Left ventricle myocardium inferior (tissue), 1 donor: ENCODE measurements at regions not wholly inside any gene's neighbourhood (a gene's known extent, or its start where the extent isn't known, plus 50 kb on each side); places are given as distances from the start of the nearest gene placed in this dataset.

Experiments used
- DNase-seq: peaks from one replicate; pipeline ENCODE4 v3.0.0-alpha.2; 2020
- H3K27ac ChIP-seq: fragments of 200-600 bp; replicated peaks from 2 replicates; pipeline ENCODE4 v1.8.0; 2021
- H3K27me3 ChIP-seq: fragments of 200-600 bp; 2 replicates; pipeline ENCODE4 v1.8.0; 2021; ENCODE audit warnings: low read depth
- H3K36me3 ChIP-seq: fragments of 200-600 bp; 2 replicates; pipeline ENCODE4 v1.8.0; 2021
- H3K4me1 ChIP-seq: fragments of 200-600 bp; 2 replicates; pipeline ENCODE4 v1.8.0; 2021
- H3K4me3 ChIP-seq: fragments of 200-600 bp; 2 replicates; pipeline ENCODE4 v1.8.0; 2021; ENCODE audit warnings: mild to moderate bottlenecking, moderate library complexity
- H3K9me3 ChIP-seq: fragments of 200-600 bp; replicated peaks from 2 replicates; pipeline ENCODE4 v1.8.0; 2021
- CTCF ChIP-seq: fragments of 200-600 bp; IDR thresholded peaks from 2 replicates; pipeline ENCODE4 v1.8.0; 2021; ENCODE audit warnings: antibody characterized with exemption, mild to moderate bottlenecking, borderline replicate concordance
- intact Hi-C: fragments of 100-400 bp; cut with micrococcal nuclease; formaldehyde crosslinking; loops from one replicate; pipeline ENCODE4 v1.11.0; 2022
- donor health status: DM: no; HTN: yes; CAD: no; lungs with severe emphysema.

DNA sequence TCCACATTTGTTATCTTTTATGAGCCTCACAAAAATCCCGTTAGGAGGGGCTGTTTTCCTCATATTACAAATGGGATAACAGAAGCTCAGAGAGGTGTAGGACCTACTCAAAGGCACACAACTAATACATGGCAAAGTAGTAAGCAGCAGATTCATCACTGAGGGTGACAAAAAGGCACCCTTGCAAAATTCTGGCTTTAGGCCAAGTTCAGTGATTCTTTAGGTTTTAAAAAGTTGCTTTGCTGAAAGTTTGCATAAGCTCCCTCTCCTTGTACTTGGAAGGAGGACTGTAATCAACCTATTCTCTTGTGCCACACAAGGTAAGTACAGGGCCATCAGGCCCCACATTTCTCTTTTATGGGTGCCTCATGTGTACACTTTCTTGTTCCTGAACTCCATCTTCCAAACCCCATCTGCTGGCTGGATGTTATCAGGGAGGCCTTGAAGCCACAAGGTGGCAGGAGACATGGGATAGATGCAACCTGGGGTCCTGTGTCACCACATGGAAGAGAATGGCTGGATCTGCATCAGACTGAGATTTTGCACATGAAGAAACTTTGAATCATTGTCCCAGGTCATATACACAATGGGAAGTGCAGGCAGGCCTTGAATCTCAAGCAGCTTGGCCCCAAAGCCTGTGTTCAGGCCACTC, 311.6 kb downstream of the MSX2 start:
- TF ChIP-seq CTCF, result no peak
- Histone ChIP-seq H3K27ac (no peak overlapping the region), H3K27me3 (no peaks in the 10 kb centered on the region), H3K36me3 (no peaks in the 10 kb centered on the region), H3K9me3 (peaks cover 10% of the 10 kb centered on the region), H3K4me1 (no peaks in the 10 kb centered on the region), H3K4me3 (no peak overlapping the region)
- no peak for DNase-seq
- intact Hi-C loops, result no loop called here

DNA sequence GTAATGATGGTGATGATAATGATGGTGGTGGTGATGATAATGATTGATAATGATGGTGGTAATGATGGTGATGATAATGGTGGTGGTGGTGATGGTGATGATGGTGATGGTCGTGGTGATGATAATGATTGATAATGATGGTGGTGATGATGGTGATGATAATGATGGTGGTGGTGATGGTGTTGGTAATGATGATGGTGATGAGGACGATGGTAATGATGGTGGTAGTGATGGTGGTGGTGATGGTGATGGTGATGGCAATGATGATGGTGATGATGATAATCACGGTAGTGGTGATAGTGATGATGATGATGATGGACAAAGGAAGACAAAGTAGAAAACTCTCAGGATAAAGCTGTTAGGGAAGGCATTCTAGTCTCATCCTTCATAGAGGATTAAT, 310.5 kb downstream of the MSX2 start:
- Histone ChIP-seq H3K9me3 (peaks cover 10% of the 10 kb centered on the region), H3K4me3 (no peak overlapping the region), H3K4me1 (no peaks in the 10 kb centered on the region), H3K27me3 (no peaks in the 10 kb centered on the region), H3K27ac (no peak overlapping the region), H3K36me3 (no peaks in the 10 kb centered on the region)
- no peak for TF ChIP-seq CTCF
- intact Hi-C loops, result no loop called here
- no peak for DNase-seq

DNA sequence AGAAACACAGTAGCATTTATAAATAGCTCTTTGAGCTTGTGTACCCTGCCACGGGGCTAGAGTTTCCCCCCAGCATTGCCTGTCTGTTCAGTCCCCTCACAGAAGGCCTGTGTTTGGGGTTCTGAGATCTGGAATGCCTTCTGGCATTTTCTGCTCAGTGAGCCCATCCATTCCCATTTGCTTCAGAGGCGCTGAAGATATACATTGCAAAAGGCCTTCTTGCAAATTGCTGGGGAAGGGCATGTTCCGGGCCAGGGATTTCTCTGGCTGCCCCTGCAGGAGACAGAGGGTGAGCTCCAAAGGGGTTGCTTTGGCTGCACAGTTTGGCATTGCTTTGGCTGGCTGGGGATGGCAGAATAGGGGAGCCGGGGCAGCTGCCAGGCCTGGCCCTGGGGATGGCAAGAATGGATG, 308.4 kb downstream of the MSX2 start:
- Histone ChIP-seq H3K36me3 (no peaks in the 10 kb centered on the region), H3K27ac (no peak overlapping the region), H3K27me3 (peaks cover 3% of the 10 kb centered on the region), H3K4me1 (no peaks in the 10 kb centered on the region), H3K9me3 (peaks cover 10% of the 10 kb centered on the region), H3K4me3 (no peak overlapping the region)
- intact Hi-C loops, result no loop called here
- no peak for DNase-seq
- no peak for TF ChIP-seq CTCF

- H3K9me3 ChIP-seq, result peaks cover 10% of the 10 kb centered on the region
- no peak overlapping the region for H3K4me3 ChIP-seq
- no peak for DNase-seq
- no peak overlapping the region for H3K27ac ChIP-seq
- no peaks in the 10 kb centered on the region for H3K36me3 ChIP-seq
- no peaks in the 10 kb centered on the region for H3K4me1 ChIP-seq
- TF ChIP-seq CTCF, result no peak
- intact Hi-C loops, result no loop called here
- peaks cover 3% of the 10 kb centered on the region for H3K27me3 ChIP-seq
Observed at GRCh38 chr5:175032013-175032412, 307.6 kb downstream of the MSX2 start.

DNA sequence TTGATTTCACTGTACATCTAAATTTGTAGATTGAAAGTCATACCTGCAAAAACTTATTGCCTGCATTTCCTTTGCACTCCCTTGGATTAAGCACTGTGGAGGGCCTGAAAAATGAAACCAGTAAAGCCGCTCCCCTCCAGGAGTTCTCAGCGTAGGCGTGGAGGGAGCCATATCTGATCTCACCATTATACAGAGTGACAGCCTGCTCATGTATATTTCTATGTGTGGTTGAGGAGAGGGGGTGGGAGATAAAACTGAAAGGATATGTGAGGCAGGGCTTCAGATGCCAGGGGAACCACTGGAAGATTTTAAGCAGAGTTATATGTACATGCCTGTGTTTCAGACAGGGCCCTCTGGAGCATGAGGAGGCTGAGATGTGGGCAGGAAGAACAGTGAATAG, 303.0 kb downstream of the MSX2 start:
- TF ChIP-seq CTCF, result no peak
- H3K27me3 ChIP-seq, result peaks cover 3% of the 10 kb centered on the region
- DNase-seq, result no peak
- intact Hi-C loops, result no loop called here
- no peak overlapping the region for H3K27ac ChIP-seq
- no peaks in the 10 kb centered on the region for H3K4me1 ChIP-seq
- H3K4me3 ChIP-seq, result no peak overlapping the region
- no peaks in the 10 kb centered on the region for H3K36me3 ChIP-seq
- H3K9me3 ChIP-seq, result peaks cover 16% of the 10 kb centered on the region
